HG03558 (cell line): ENCODE measurements at regions not wholly inside any gene's neighbourhood (a gene's known extent, or its start where the extent isn't known, plus 50 kb on each side); places are given as distances from the start of the nearest gene placed in this dataset.

Experiments used
- ATAC-seq: cut with Tn5 transposase; IDR thresholded peaks from one replicate; pipeline ENCODE4 v1.9.1; 2021; ENCODE audit warnings: moderate number of reproducible peaks; ENCODE audit not compliant: unreplicated experiment; ENCODE audit errors: extremely low read depth

DNA sequence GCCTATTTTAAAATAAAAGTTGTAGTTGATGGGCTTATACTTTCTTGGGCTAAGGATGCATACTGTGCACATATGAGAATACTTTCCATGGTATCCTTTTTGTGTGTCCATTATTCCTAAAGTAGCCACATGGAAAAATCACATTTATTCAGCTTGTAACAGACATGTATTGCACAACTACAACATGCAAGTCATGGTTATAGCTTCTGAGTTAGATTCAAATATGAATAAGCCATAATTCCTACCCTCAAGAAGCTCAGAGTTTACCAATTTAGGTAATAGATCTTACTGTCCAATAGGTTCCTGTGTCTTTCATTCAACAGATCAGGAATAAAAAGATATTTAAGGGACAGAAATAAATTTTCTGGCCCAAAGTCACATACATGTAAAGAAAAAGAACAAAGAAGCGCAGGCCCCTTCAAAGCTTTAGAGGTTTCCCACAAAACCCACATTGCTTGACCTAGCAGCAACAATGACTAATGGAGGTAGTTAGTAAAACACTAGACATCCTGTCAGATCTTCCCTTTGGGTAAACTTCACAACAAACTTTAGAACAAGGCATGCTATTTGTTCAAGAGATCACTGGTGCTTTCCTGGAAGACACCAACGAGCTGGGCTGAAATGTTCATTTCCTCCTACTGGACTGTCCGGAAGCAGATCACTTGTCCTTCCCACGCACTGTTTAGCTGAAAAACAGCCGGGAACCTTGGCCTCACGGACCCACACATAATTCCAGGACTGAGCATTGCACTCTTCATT, 78.4 kb upstream of the ITGA1 start:
- ATAC-seq: peak; percentile 73

DNA sequence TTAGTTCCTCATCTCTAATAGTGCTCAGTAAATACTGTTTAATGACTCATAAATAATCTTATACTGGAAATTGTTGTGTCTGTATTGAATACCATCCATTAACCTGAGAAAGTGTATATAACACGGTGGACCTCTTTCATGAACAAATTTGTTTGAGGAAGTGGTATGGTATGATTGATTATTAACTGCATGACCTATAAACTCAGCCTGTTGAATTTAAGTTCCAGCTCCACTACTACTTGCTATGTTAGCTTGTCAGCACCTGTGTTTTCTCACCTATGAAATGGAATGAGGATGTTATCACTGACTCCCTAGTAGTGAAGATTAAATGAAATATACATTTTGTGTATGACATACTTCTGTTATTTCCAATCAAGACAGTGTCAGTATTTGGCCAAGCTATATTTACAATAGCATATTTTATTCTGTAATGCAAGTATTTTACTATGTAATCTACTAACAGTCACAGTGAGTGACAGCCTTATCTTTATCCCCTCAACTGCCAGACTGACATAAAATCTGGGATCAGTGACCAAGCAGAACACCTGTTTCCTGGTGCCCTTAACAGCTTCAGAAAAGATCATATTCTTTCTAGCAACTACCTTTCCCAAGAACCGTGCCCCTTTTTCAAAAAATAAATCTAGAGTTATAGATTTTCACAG, 77.3 kb upstream of the ITGA1 start:
- peak; percentile 52 for ATAC-seq

DNA sequence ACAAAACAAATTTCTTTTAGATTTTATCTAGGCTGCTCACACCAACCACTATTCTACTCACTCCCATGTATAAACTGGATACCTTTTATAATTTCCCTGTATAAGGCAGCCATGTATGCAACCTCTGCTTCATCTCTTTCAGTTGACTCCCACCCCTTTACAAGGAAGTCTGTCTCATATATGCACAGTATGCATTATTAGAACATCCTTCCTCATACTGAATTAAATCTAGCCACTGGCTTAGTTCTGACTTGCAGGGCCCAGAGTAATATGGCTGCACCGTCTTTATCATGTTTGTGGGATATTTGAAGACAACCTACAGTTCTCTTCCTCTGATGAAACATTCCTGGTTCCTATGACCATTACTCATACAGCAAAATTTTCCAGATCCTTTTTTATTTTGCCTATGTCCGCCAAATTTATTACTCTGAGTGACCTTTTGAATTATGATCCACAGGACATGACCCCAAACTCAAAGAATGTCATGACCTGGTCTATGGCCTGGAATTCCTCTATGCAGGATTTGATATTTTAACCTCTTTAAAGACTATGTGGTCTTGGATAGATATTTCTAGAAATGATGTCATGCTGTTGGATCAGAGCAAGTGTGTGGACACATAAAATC, 76.6 kb upstream of the ITGA1 start:
- ATAC-seq: no peak

DNA sequence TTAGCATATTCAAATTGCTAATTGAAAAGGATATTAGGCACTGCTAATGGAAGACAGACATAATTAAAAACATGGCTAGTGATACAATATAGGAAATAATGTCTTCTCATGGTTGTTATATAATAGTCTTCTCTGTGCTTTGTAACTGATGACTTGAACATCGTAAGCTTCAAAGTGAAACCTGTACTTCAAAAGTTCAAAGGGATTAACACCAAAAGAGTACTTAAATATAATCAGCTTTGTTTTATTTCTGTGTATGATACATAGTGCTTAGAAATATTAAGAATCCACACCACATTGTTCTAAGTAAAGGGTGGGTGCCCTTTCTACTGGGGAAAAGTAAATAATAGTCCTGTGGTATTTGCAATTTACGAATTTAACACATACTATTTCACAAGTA, 75.4 kb upstream of the ITGA1 start:
- no peak for ATAC-seq

DNA sequence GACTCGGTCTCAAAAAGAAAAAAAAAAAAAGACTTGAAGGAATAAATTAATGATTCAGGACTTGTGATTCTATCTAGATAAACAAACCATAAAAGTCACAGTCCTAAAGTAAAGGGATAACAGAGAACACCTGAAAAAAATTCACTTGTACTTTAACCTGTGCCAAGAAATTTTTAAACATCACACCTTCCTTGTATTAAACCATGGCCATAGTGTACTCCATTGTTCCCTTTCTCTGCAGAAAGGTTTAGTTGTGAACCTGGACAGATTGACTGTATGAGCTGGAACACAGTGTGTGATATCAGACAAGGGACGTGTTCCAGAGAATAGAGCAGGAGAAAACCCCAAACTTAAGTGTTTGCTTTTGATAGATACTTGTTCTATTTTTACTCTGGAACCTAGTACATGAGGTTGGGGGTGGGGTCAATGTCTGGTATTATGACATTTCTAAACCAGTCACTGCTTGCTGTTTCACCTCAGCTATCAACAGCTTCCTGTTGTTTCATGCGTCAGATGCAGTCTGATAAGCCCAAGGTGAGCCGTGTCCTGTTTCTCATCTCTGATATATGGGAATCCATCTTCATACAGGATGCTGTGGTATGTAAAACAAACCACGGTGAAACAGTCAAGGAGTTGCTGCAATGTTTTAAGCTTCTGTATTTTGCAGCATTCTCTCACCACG, 62.5 kb upstream of the ITGA1 start:
- no peak for ATAC-seq

DNA sequence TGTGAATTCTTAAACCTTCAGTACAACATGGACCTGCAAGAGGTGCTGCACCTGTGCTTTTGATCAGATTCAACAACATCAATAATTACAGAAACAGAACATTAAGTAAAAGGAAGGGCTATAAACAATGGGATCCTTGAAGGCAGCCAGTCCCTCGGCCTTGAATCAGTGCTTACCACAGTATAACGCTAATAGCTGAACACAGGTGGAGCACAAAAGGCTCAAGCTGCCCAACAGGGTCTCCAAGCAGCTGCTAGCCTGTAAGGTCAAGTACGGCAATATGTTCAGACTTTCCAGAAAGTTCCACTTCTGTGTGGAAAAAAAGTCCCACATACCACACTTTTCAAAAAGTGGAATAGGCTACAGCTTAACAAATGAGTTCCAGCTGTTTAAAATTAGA, 61.9 kb upstream of the ITGA1 start:
- no peak for ATAC-seq

DNA sequence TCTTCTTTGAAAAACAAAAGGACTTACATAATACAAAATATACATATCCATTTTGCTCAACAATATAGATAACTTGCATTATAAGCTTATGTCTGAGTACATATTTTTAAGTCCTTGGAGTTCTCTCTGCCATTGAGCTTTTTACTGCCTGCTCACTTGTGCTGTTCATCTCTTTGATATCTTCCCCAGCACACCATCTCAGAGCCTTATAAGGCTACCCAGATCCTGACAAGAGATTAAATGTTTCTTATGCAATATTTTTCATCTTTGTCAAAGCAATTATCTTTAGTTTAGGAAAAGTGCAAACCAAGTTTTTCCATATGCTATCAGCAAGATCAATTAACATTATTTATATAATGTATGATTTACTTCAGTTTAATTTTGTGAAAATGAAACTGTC, 60.7 kb upstream of the ITGA1 start:
- no peak for ATAC-seq

DNA sequence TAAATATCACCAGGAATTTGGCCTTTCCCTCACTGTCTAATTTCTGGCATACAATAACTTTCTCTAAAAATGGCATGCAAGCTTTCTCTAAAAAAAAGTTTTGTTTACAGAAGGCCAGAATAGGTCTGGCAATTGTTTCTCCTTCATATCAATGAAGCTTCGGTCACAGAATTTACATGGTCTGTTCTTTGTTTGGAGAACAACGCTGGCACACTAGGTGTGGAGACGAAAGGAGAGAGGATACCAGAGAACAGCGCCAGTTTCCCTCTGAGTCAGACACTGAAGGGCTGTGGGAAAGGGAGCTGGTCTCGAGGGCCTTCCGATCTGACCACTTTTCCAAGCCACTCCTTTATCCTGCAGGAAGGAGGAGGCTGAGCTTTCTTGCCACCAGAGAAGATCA, 60.1 kb upstream of the ITGA1 start:
- no peak for ATAC-seq

DNA sequence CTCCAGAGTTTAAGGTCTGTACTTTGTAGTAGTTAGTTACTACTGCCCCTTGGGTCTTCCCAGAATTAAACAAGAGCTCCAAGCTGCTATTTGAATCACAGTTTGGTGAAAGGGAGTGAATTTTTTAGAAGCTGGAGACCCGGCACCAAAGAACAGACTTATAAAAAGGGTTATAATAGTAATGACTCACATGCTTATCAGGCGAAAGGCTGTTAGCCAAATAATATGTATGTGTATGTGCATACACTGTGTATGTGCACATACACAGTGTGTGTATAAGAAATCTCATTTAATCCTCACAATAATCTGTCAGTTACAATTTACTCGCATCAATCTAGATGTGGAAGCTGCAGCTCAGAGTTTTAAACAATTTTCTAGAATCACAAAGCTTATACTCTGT, 59.5 kb upstream of the ITGA1 start:
- no peak for ATAC-seq

DNA sequence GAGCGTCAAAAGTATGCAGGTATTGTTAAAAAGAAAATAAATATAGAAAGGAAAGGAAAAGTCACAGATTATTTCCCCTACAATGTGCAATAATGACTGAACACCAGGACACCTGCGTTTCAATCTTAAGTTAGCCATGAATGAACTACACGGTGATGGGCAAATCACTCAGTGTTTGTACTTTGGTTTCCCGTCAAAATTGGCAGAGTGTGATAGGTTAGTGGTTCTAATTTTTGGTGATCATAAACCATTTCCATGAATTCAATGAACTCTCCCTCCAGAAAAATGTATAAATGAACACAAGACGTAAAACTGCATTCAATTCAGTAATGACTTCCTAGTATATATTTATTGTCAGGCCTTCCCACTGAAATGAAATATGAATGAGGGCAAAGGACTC, 59.0 kb upstream of the ITGA1 start:
- ATAC-seq: no peak

DNA sequence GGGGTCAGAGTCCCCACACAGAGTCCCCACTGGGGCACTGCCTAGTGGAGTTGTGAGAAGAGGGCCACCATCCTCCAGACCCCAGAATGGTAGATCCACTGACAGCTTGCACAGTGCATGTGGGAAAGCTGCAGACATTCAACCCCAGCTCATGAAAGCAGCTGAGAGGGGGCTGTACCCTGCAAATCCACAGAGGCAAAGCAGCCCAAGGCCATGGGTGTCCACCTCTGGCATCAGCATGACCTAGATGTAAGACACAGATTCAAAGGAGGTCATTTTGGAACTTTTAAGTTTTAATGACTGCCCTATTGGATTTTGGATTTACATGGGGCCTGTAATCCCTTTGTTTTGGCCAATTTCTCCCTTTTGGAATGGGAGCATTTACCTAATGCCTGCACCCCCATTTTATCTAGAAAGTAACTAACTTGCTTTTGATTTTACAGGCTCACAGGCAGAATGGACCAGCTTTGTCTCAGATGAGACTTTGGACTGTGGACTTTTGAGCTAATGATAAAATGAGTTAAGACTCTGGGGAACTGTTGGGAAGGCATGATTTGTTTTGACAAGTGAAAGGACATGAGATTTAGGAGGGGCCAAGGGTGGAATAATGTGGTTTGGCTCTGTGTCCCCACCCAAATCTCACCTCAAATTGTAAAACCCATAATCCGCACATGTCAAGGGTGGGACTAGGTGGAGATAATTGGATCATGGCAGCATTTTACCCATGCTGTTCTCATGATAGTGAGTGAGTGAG, 56.3 kb upstream of the ITGA1 start:
- ATAC-seq: no peak

DNA sequence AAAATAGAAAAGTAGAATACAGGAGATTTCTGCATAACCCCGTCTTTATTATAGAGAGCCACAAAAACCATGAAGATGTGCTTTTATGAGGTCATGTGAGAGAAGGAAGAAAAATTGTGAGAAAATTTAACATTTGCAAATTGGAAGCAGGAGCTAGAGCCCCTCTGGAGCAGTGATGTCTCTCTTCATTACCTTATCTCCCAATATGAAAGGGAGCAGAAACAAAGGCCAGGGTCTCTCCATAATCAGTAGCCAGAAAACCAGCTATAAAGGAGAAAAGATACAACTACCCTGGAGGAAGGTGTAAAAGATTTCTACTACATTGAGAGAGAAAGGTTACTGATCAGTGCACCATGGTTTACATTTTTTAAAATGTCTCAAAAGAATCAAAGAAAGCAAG, 53.2 kb upstream of the ITGA1 start:
- no peak for ATAC-seq

DNA sequence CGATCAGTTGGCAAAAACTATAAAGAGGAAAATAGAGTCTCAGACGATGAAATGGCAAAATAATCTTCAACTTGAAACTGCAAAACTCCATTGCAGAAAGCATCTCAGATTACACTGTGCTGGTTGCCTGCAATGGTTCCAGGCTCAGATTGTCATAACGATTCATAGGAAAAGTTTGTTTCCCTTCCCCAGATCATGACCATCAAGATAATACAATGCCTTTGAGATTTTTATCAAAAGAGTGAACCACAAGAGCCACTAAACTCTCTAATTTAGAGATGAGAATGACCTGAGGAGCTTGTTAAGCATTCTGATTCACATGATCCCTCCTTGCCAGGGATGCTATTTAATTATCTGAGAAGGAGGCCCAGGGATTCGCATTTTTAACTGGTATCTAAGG, 52.6 kb upstream of the ITGA1 start:
- no peak for ATAC-seq
